SK-N-SH (cell line): ENCODE measurements at regions not wholly inside any gene's neighbourhood (a gene's known extent, or its start where the extent isn't known, plus 50 kb on each side); places are given as distances from the start of the nearest gene placed in this dataset.

Source experiments
- CTCF ChIA-PET: fragments of 300-600, 350-600 bp; formaldehyde crosslinking; extraction: SDS; loops from one replicate; lab custom pipeline; 2021; lab: Yijun Ruan, JAX
- POLR2A ChIA-PET: fragments of 350-600 bp; sonication (Branson Sonifier 250); formaldehyde crosslinking; extraction: SDS; loops from one replicate; lab custom pipeline; 2020; ENCODE audit warnings: antibody characterized with exemption, inconsistent platforms; lab: Yijun Ruan, JAX
- DNase-seq: peaks from one replicate; pipeline ENCODE4 v3.0.0; 2012
- H2AFZ ChIP-seq: fragments of 200-600 bp; sonication (generic); 2 replicates; pipeline ENCODE4 v1.8.1; 2016; ENCODE audit warnings: antibody characterized with exemption, mild to moderate bottlenecking, low read depth
- H3F3A ChIP-seq: fragments of 200-600 bp; sonication (generic); replicated peaks from 2 replicates; pipeline ENCODE3; 2016; ENCODE audit warnings: antibody characterized with exemption, mild to moderate bottlenecking; ENCODE audit not compliant: insufficient read depth
- H3K27ac ChIP-seq, 2 experiments: fragments of 200-500 bp in 1 of 2; fragments of 200-600 bp in 1 of 2; sonication (Bioruptor generic) in 1 of 2; sonication (generic), shearing (Covaris generic) in 1 of 2; 2 replicates each; pipeline versions ENCODE4 v1.5.1 to v1.6.1; 2014 to 2016; ENCODE audit warnings: low read depth in 2 of 2, inconsistent platforms in 1 of 2, low read length in 1 of 2, mild to moderate bottlenecking in 1 of 2, mixed read lengths in 1 of 2
- H3K27me3 ChIP-seq: fragments of 200-600 bp; sonication (generic), shearing (Covaris generic); 2 replicates; pipeline ENCODE4 v1.6.1; 2016; ENCODE audit warnings: mixed run types; ENCODE audit not compliant: insufficient read depth
- H3K36me3 ChIP-seq, 2 experiments: fragments of 200-500 bp in 1 of 2; fragments of 200-600 bp in 1 of 2; sonication (Bioruptor generic) in 1 of 2; sonication (generic) in 1 of 2; replicated peaks in 1 of 2; 2 replicates each; pipeline versions ENCODE3 to v1.5.1; 2014 to 2016; ENCODE audit warnings: low read length in 1 of 2, mild to moderate bottlenecking in 1 of 2; ENCODE audit not compliant: insufficient read depth in 2 of 2, control insufficient read depth in 1 of 2
- H3K4me1 ChIP-seq, 2 experiments: fragments of 200-500 bp in 1 of 2; fragments of 200-600 bp in 1 of 2; sonication (Bioruptor generic) in 1 of 2; sonication (generic), shearing (Covaris generic) in 1 of 2; 2 replicates each; pipeline versions ENCODE4 v1.5.1 to v1.6.1; 2014 to 2016; ENCODE audit warnings: low read depth in 1 of 2, low read length in 1 of 2, mixed run types in 1 of 2; ENCODE audit not compliant: insufficient read depth in 2 of 2, control insufficient read depth in 1 of 2
- H3K4me2 ChIP-seq: fragments of 200-600 bp; sonication (generic), shearing (Covaris generic); 2 replicates; pipeline ENCODE4 v1.6.1; 2017; ENCODE audit warnings: mixed run types
- H3K4me3 ChIP-seq, 2 experiments: fragments of 200-500 bp in 1 of 2; fragments of 200-600 bp in 1 of 2; sonication (Bioruptor generic) in 1 of 2; sonication (generic), shearing (Covaris generic) in 1 of 2; 2 replicates each; pipeline versions ENCODE4 v1.5.1 to v1.8.1; 2014 to 2016; ENCODE audit warnings: low read depth in 2 of 2, inconsistent platforms in 1 of 2, low read length in 1 of 2, mild to moderate bottlenecking in 1 of 2, mixed read lengths in 1 of 2, moderate library complexity in 1 of 2
- H3K79me2 ChIP-seq: fragments of 200-600 bp; sonication (generic); 2 replicates; pipeline ENCODE4 v1.8.1; 2017; ENCODE audit warnings: mild to moderate bottlenecking; ENCODE audit not compliant: insufficient read depth
- H3K9ac ChIP-seq: fragments of 200-600 bp; sonication (generic); 2 replicates; pipeline ENCODE4 v1.6.1; 2017; ENCODE audit warnings: mixed run types
- H3K9me2 ChIP-seq: fragments of 200-600 bp; sonication (generic); 2 replicates; pipeline ENCODE4 v1.6.1; 2017; ENCODE audit warnings: mixed run types
- H3K9me3 ChIP-seq: fragments of 200-600 bp; sonication (generic); 2 replicates; pipeline ENCODE4 v1.6.1; 2017; ENCODE audit warnings: mixed run types, mild to moderate bottlenecking, moderate library complexity
- H4K20me1 ChIP-seq: fragments of 200-600 bp; sonication (generic); 2 replicates; pipeline ENCODE4 v1.6.1; 2017; ENCODE audit warnings: mild to moderate bottlenecking, mixed run types; ENCODE audit not compliant: insufficient read depth
- CHD2 ChIP-seq: fragments of 150-350 bp; IDR thresholded peaks from 2 replicates; pipeline ENCODE4 v1.6.1; 2018; ENCODE audit warnings: low read length; ENCODE audit not compliant: partially characterized antibody
- EP300 ChIP-seq, 2 experiments: IDR thresholded peaks; 2 replicates each; pipeline versions ENCODE4 v1.4.0 to v1.6.1; 2012; ENCODE audit warnings: borderline replicate concordance in 1 of 2, low read depth in 1 of 2, low read length in 1 of 2
- FOSL2 ChIP-seq: IDR thresholded peaks from 2 replicates; pipeline ENCODE4 v1.4.0; 2012; ENCODE audit warnings: low read depth, mild to moderate bottlenecking, moderate library complexity, borderline replicate concordance
- FOXJ3 ChIP-seq: sonication (generic); formaldehyde crosslinking; IDR thresholded peaks from 2 replicates; pipeline ENCODE4 v1.5.1; 2020; ENCODE audit warnings: mild to moderate bottlenecking, missing genetic modification reagents
- GABPA ChIP-seq: IDR thresholded peaks from 2 replicates; pipeline ENCODE4 v1.4.0; 2012; ENCODE audit warnings: low read depth, mild to moderate bottlenecking
- GATA2 ChIP-seq: sonication (generic); formaldehyde crosslinking; IDR thresholded peaks from 2 replicates; pipeline ENCODE4 v1.5.0; 2020; ENCODE audit warnings: mild to moderate bottlenecking, missing genetic modification reagents
- IRF3 ChIP-seq: fragments of 150-350 bp; IDR thresholded peaks from 2 replicates; pipeline ENCODE4 v1.6.1; 2016; ENCODE audit warnings: mild to moderate bottlenecking, low read depth, low read length
- MEF2A ChIP-seq: IDR thresholded peaks from 2 replicates; pipeline ENCODE4 v1.4.0; 2012; ENCODE audit warnings: low read depth, borderline replicate concordance
- PBX3 ChIP-seq: IDR thresholded peaks from 2 replicates; pipeline ENCODE4; 2012
- RAD21 ChIP-seq: IDR thresholded peaks from 2 replicates; pipeline ENCODE4 v1.6.1; 2012; ENCODE audit warnings: mild to moderate bottlenecking, low read length
- RCOR1 ChIP-seq: fragments of 150-350 bp; IDR thresholded peaks from 2 replicates; pipeline ENCODE4 v1.6.1; 2017; ENCODE audit warnings: antibody characterized with exemption, low read length
- REST ChIP-seq: IDR thresholded peaks from 2 replicates; pipeline ENCODE4 v1.6.1; 2012; ENCODE audit warnings: mild to moderate bottlenecking, low read depth, low read length, moderate library complexity
- SIN3A ChIP-seq: IDR thresholded peaks from 2 replicates; pipeline ENCODE4 v1.6.1; 2012; ENCODE audit warnings: low read depth, mild to moderate bottlenecking, low read length, moderate library complexity, borderline replicate concordance
- TAF1 ChIP-seq: IDR thresholded peaks from 2 replicates; pipeline ENCODE4 v1.6.1; 2012; ENCODE audit warnings: low read depth, mild to moderate bottlenecking, low read length, moderate library complexity, borderline replicate concordance
- TEAD4 ChIP-seq: IDR thresholded peaks from 2 replicates; pipeline ENCODE4 v1.4.0; 2012; ENCODE audit warnings: mild to moderate bottlenecking, borderline replicate concordance; ENCODE audit not compliant: insufficient read depth
- USF1 ChIP-seq: IDR thresholded peaks from 2 replicates; pipeline ENCODE4 v1.4.0; 2012; ENCODE audit warnings: low read depth, borderline replicate concordance
- YY1 ChIP-seq: IDR thresholded peaks from 2 replicates; pipeline ENCODE4 v1.4.0; 2012; ENCODE audit warnings: low read depth, mild to moderate bottlenecking
- ZBTB33 ChIP-seq: IDR thresholded peaks from 2 replicates; pipeline ENCODE4 v1.4.0; 2012; ENCODE audit warnings: low read depth, borderline replicate concordance
- WGBS: methylation state at CpG from one replicate; pipeline ENCODE4 v1.1.6; 2017; ENCODE audit warnings: low lambda C conversion rate; 5-methylcytosine and 5-hydroxymethylcytosine counted together

- TF ChIP-seq IRF3, result no peak
- no peak for TF ChIP-seq EP300 (IDR thresholded peaks at IDR 0.05; ENCODE audit: borderline replicate concordance in 1 of 2, low read depth in 1 of 2, low read length in 1 of 2)
- no peak for TF ChIP-seq ZBTB33
- TF ChIP-seq RAD21, result no peak
- no peak for TF ChIP-seq MEF2A
- no peak for TF ChIP-seq GATA2 (CRISPR knock-in tag)
- no peak for TF ChIP-seq YY1
- TF ChIP-seq TEAD4, result no peak
Measured at GRCh38 chr21:20023193-20023592, 975.0 kb upstream of the NCAM2 start (continued).

- CTCF ChIA-PET, result no interaction called here
- TF ChIP-seq PBX3 (no peak), GATA2 (CRISPR knock-in tag) (no peak), SIN3A (no peak), GABPA (no peak), USF1 (no peak), RAD21 (no peak), REST (no peak), RCOR1 (no peak), FOSL2 (no peak), TAF1 (no peak), IRF3 (no peak), CHD2 (no peak), MEF2A (no peak), FOXJ3 (no peak)
- DNase-seq, result no peak
- Histone ChIP-seq H3K9ac (no peak overlapping the region), H3K79me2 (no peaks in the 10 kb centered on the region; the same call in 1 of the 2 replicates), H3K27ac (no peak overlapping the region), H3K4me3 (no peak overlapping the region), H3K9me2 (no peaks in the 10 kb centered on the region), H4K20me1 (no peaks in the 10 kb centered on the region), H3K4me1 (no peaks in the 10 kb centered on the region), H3F3A (no peaks in the 10 kb centered on the region), H3K36me3 (no peaks in the 10 kb centered on the region), H3K4me2 (no peak overlapping the region), H2AFZ (no peak overlapping the region), H3K9me3 (peaks cover 5% of the 10 kb centered on the region; the same call in 1 of the 2 replicates), H3K27me3 (no peaks in the 10 kb centered on the region)
- POLR2A ChIA-PET, result no interaction called here
- 8% methylated on average over 7 of the region's 7 CpGs for WGBS
Measured at GRCh38 chr21:20024741-20025140, 973.5 kb upstream of the NCAM2 start.
